ENCODE measurements at regions not wholly inside any gene's neighbourhood (a gene's known extent, or its start where the extent isn't known, plus 50 kb on each side); places are given as distances from the start of the nearest gene placed in this dataset.

DNA sequence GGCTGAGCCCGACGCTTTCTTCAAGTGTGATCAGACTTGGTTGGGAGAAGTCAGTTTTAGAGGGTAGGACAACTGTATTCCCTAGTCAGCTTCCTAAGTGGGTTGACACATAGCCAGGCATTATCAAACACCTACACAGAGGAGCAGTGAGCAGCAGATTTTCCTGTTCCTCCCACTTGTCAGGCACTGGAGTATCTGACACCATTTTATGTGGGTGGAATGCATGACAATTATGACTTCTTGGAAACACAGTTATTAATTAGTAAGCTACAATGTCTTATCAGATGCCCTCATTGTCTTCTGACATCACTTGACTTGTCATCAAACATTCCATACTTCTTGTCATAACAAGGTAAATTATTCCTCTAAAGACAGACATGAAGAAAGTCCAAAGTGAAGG, 124.9 kb downstream of the IRX2 start:
- Histone ChIP-seq H2AFZ (ENCODE audit: low read depth, low read length) (no peak overlapping the region), H3K9me1 (replicated peaks; ENCODE audit: control insufficient read depth, extremely low read depth, insufficient read depth, low read length) (no peaks in the 10 kb centered on the region), H4K20me1 (replicated peaks; ENCODE audit: control insufficient read depth, extremely low read depth, insufficient read depth, low read length) (no peaks in the 10 kb centered on the region), H3K4me1 (ENCODE audit: control insufficient read depth, extremely low read depth, insufficient read depth, low read length) (no peaks in the 10 kb centered on the region), H3K27me3 (ENCODE audit: control insufficient read depth in 2 of 2, insufficient read depth in 2 of 2, low read length in 2 of 2) (no peaks in the 10 kb centered on the region), H3K4me2 (ENCODE audit: insufficient read depth, low read length) (no peak overlapping the region), H3K79me2 (ENCODE audit: control insufficient read depth, insufficient read depth, low read length) (no peaks in the 10 kb centered on the region), H3K9me3 (replicated peaks; ENCODE audit: control insufficient read depth, insufficient read depth, low read length) (peaks cover 6% of the 10 kb centered on the region), H3K4me3 (replicated peaks in 1 of 3; ENCODE audit: insufficient read depth in 1 of 3, low read depth in 1 of 3, low read length in 3 of 3) (no peak overlapping the region), H3K36me3 (ENCODE audit: control insufficient read depth in 2 of 2, extremely low read depth in 1 of 2, insufficient read depth in 2 of 2, low read length in 2 of 2) (no peaks in the 10 kb centered on the region), H3K27ac (ENCODE audit: insufficient read depth, low read depth, low read length) (no peak overlapping the region), H3K9ac (replicated peaks; ENCODE audit: extremely low read depth, insufficient read depth, low read length) (no peak overlapping the region)
- BruUV-seq (replicated peaks) = no TSS peak
- no peak for DNase-seq (ENCODE audit: low read depth, low spot score)
- CTCF ChIA-PET = no interaction called here
- dilution Hi-C loops (cut with MboI; ENCODE audit: extremely low pct_ligation_motif_present, low sequenced_read_pairs) (no loop called here), intact Hi-C loops (cut with micrococcal nuclease) (no loop called here)
- no peak for TF ChIP-seq JUN (IDR thresholded peaks at IDR 0.05; ENCODE audit: borderline replicate concordance, insufficient read depth, insufficient read length, low read depth)
- no peak for TF ChIP-seq MYC (IDR thresholded peaks at IDR 0.05; ENCODE audit: low read depth, low read length)
- TF ChIP-seq, protein P1, sequence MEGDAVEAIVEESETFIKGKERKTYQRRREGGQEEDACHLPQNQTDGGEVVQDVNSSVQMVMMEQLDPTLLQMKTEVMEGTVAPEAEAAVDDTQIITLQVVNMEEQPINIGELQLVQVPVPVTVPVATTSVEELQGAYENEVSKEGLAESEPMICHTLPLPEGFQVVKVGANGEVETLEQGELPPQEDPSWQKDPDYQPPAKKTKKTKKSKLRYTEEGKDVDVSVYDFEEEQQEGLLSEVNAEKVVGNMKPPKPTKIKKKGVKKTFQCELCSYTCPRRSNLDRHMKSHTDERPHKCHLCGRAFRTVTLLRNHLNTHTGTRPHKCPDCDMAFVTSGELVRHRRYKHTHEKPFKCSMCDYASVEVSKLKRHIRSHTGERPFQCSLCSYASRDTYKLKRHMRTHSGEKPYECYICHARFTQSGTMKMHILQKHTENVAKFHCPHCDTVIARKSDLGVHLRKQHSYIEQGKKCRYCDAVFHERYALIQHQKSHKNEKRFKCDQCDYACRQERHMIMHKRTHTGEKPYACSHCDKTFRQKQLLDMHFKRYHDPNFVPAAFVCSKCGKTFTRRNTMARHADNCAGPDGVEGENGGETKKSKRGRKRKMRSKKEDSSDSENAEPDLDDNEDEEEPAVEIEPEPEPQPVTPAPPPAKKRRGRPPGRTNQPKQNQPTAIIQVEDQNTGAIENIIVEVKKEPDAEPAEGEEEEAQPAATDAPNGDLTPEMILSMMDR (IDR thresholded peaks at IDR 0.05; ENCODE audit: extremely low read depth in 1 of 2, insufficient read depth in 1 of 2, low read depth in 1 of 2, low read length in 2 of 2) = no peak
- no peak for TF ChIP-seq FOS (IDR thresholded peaks at IDR 0.05; ENCODE audit: borderline replicate concordance, insufficient read depth, low read length)
- no peak for TF ChIP-seq GATA2 (IDR thresholded peaks at IDR 0.05; ENCODE audit: insufficient read depth, insufficient read length, low read depth, low read length)
- TF ChIP-seq, protein P2, sequence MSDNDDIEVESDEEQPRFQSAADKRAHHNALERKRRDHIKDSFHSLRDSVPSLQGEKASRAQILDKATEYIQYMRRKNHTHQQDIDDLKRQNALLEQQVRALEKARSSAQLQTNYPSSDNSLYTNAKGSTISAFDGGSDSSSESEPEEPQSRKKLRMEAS (IDR thresholded peaks at IDR 0.05; ENCODE audit: insufficient read depth, insufficient read length) = no peak
- TF ChIP-seq EZH2 (IDR thresholded peaks at IDR 0.05; ENCODE audit: borderline replicate concordance, low read depth, low read length, severe bottlenecking) = no peak
- no peak for FAIRE-seq
- POLR2A ChIA-PET = no interaction called here

All from endothelial cell of umbilical vein (primary cell).